Nephron (organoid): ENCODE measurements at regions not wholly inside any gene's neighbourhood (a gene's known extent, or its start where the extent isn't known, plus 50 kb on each side); places are given as distances from the start of the nearest gene placed in this dataset.
A peak's percentile ranks its signal among the peaks of the same experiment; 100 is the strongest.

Experiments
- H3K27ac Mint-ChIP-seq, 3 experiments: 2 replicates each; pipeline ENCODE4 v1.8.0; 2020; ENCODE audit warnings: mixed read lengths in 3 of 3, mild to moderate bottlenecking in 2 of 3, moderate library complexity in 1 of 3
- H3K27me3 Mint-ChIP-seq: 2 replicates; pipeline ENCODE4 v1.8.0; 2021; ENCODE audit warnings: low read depth, mild to moderate bottlenecking, moderate library complexity, mixed read lengths
- H3K36me3 Mint-ChIP-seq: 2 replicates; pipeline ENCODE4 v1.8.0; 2020; ENCODE audit warnings: low read depth, mixed read lengths
- H3K4me1 Mint-ChIP-seq: 2 replicates; pipeline ENCODE4 v1.8.0; 2020; ENCODE audit warnings: mixed read lengths
- H3K4me3 Mint-ChIP-seq, 3 experiments: 2 replicates each; pipeline ENCODE4 v1.8.0; 2020; ENCODE audit warnings: mild to moderate bottlenecking in 3 of 3, mixed read lengths in 3 of 3, moderate library complexity in 2 of 3
- H3K9me3 Mint-ChIP-seq: 2 replicates; pipeline ENCODE4 v1.8.0; 2020; ENCODE audit warnings: mixed read lengths
- TF ChIP-seq, protein P1 (sequence below), 3 experiments: fragments of 200-600 bp; sonication (generic); IDR thresholded peaks; one replicate each; pipeline ENCODE4 v1.5.0; 2021; ENCODE audit warnings: antibody characterized with exemption in 3 of 3; ENCODE audit not compliant: unreplicated experiment in 3 of 3

DNA sequence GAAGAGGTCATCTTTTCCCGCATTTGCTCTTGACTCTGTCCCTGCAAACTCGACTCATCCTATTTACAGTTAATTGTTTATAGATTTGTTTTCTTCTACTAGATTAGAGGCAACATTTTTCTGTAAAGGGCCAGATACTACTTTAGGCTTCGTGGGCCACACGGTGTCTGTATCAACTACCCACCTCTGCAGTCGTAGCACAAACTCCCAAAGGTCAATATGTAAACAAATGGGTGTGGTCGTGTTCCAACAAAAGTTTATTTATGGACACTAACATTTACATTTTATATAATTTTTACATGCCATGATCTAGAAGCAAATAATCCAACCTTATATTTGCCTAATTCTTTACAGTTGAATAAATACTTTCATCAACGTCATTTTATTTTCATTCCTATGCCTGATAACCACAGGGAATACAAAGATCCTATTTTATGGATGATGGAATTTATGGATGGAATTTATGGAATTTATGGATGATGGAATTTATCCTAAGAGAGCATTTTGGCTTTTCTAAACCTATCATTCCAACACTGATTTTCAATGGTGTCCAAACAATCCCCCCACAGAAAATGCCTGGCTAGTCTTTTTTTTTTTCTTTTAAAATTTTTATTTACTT, 232.8 kb downstream of the MYLK4 start:
- Mint-ChIP-seq H3K27ac (no peak overlapping the region), H3K4me1 (peaks cover 36% of the 10 kb centered on the region), H3K4me3 (no peak overlapping the region), H3K9me3 (peaks cover 25% of the 10 kb centered on the region), H3K27me3 (peaks cover 8% of the 10 kb centered on the region), H3K36me3 (peaks cover 3% of the 10 kb centered on the region)
- TF ChIP-seq, protein P1, sequence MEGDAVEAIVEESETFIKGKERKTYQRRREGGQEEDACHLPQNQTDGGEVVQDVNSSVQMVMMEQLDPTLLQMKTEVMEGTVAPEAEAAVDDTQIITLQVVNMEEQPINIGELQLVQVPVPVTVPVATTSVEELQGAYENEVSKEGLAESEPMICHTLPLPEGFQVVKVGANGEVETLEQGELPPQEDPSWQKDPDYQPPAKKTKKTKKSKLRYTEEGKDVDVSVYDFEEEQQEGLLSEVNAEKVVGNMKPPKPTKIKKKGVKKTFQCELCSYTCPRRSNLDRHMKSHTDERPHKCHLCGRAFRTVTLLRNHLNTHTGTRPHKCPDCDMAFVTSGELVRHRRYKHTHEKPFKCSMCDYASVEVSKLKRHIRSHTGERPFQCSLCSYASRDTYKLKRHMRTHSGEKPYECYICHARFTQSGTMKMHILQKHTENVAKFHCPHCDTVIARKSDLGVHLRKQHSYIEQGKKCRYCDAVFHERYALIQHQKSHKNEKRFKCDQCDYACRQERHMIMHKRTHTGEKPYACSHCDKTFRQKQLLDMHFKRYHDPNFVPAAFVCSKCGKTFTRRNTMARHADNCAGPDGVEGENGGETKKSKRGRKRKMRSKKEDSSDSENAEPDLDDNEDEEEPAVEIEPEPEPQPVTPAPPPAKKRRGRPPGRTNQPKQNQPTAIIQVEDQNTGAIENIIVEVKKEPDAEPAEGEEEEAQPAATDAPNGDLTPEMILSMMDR (IDR thresholded peaks at IDR 0.05; ENCODE audit: unreplicated experiment in 3 of 3): no peak

DNA sequence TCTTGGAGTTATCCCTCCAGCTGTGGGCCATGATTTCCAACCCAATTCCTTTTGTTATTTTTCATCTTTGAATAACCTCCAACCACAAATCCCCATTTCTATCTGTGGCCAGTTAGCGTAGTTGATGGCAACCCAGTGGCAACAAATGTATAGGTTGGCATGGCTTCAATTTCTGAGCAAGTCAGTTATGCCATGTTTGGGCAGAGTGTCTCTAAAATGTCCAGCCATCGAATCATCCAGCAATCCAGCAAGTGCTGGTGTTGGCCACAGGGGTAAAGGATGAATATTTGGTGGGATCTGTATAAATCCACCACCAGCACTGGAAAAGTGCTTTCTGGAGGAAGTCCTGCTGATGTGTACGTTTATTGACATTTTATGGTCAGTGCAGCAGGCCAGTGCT, 233.3 kb downstream of the MYLK4 start:
- peaks cover 3% of the 10 kb centered on the region for H3K36me3 Mint-ChIP-seq
- peaks cover 36% of the 10 kb centered on the region for H3K4me1 Mint-ChIP-seq
- no peak overlapping the region for H3K4me3 Mint-ChIP-seq
- peaks cover 8% of the 10 kb centered on the region for H3K27me3 Mint-ChIP-seq
- H3K27ac Mint-ChIP-seq: no peak overlapping the region
- H3K9me3 Mint-ChIP-seq: peaks cover 21% of the 10 kb centered on the region
- TF ChIP-seq, protein P1 (IDR thresholded peaks at IDR 0.05; ENCODE audit: unreplicated experiment in 3 of 3): no peak

DNA sequence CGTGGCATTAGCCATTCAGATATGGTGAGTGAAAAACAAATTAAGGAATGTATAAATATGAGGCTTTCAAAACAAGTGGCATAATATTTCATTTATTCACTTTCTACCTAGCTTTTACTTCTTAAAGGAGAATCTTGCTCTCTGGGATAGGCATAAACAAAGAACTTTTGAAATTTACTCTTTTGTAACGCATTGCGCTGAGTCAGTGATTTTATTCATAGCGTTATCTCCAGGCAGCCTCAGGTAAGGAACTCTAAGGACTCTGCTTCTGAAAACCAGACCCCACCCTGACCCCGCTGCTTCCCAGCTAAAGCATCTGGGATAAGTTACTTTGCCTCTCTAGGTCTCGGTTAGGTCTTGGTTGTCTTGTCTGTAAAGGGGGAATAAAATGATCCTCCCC, 234.7 kb downstream of the MYLK4 start:
- H3K36me3 Mint-ChIP-seq: peaks cover 3% of the 10 kb centered on the region
- peaks cover 40% of the 10 kb centered on the region for H3K4me1 Mint-ChIP-seq
- H3K27ac Mint-ChIP-seq: peak overlapping the region; percentile 2 to 92 (median 64)
- H3K27me3 Mint-ChIP-seq: peaks cover 8% of the 10 kb centered on the region
- TF ChIP-seq, protein P1 (IDR thresholded peaks at IDR 0.05; ENCODE audit: unreplicated experiment in 3 of 3): no peak
- no peak overlapping the region for H3K4me3 Mint-ChIP-seq
- peaks cover 18% of the 10 kb centered on the region for H3K9me3 Mint-ChIP-seq

DNA sequence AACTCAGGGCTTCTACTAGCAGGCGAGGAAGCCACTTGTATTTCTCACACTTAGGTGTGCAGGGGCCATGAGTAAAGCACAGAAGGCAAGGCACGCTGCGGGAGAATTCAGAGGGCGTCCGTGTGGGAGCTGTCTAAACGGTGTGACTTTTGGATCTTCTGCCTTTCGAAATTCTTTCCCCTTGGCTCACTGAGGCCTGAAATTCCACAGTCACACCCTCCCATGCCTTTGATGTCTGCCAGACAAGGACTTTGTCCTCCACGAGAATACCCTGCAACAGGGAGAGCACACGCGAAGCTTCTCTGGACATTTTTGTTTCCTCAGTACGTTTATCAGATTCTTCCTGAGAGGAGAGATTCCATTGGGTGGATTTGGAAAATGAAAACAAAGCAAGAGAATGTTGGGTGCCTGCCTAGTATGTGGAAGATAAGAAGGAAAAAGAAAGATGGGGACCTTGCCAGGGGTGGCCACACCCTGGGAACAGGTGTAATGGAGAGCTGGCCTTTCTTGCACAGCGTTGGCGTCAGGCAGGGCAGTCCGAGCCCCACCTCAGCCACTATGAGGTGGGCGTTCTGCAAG, 235.7 kb downstream of the MYLK4 start:
- Mint-ChIP-seq H3K4me3 (peak overlapping the region in 2 of 3 experiments; percentile 1 to 6), H3K36me3 (no peaks in the 10 kb centered on the region), H3K9me3 (peaks cover 12% of the 10 kb centered on the region), H3K4me1 (peaks cover 40% of the 10 kb centered on the region), H3K27me3 (peaks cover 8% of the 10 kb centered on the region), H3K27ac (peak overlapping the region; percentile 62 to 92 (median 85))
- TF ChIP-seq, protein P1 (IDR thresholded peaks at IDR 0.05; ENCODE audit: unreplicated experiment in 3 of 3): no peak

DNA sequence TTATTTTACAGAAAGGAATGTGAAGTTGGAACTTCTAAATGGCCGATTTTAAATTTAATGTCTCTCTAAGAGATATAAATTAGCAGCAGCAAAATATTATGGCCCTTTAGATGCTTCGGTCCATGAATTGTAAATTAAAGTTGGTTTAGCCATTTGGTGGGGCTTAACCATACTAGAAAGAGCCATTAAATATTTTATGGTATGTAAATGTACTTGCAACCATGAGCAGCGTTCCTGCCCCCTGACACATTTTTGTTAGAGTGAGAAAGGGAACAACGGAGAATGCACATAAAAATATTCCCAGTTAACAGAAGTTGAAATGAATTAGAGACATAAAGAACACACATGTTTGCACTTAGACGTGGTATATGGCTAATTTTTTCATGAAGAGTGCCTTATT, 237.9 kb downstream of the MYLK4 start:
- peaks cover 12% of the 10 kb centered on the region for H3K27me3 Mint-ChIP-seq
- peaks cover 58% of the 10 kb centered on the region for H3K4me1 Mint-ChIP-seq
- peak overlapping the region; percentile 53 to 86 (median 82) for H3K27ac Mint-ChIP-seq

More for the DNA sequence above, 237.9 kb downstream of the MYLK4 start:
- TF ChIP-seq, protein P1 (IDR thresholded peaks at IDR 0.05; ENCODE audit: unreplicated experiment in 3 of 3): no peak
- Mint-ChIP-seq H3K9me3 (peaks cover 4% of the 10 kb centered on the region), H3K36me3 (peaks cover 1% of the 10 kb centered on the region), H3K4me3 (no peak overlapping the region)
